ENCODE measurements at regions not wholly inside any gene's neighbourhood (a gene's known extent, or its start where the extent isn't known, plus 50 kb on each side); places are given as distances from the start of the nearest gene placed in this dataset.
A peak's percentile ranks its signal among the peaks of the same experiment; 100 is the strongest.

- H3K4me1 ChIP-seq (ENCODE audit: control insufficient read depth in 1 of 2, insufficient read depth in 2 of 2, low read length in 2 of 2) = peaks cover 0 to 2% of the 10 kb centered on the region in 2 experiments
- H3K27me3 ChIP-seq (ENCODE audit: insufficient read depth, low read length) = peaks cover 2% of the 10 kb centered on the region
- no peak for DNase-seq
- H3K79me2 ChIP-seq (ENCODE audit: control insufficient read depth, insufficient read depth, low read length, poor library complexity) = no peaks in the 10 kb centered on the region
- H3K23ac ChIP-seq (ENCODE audit: low read length) = no peak overlapping the region
- H4K91ac ChIP-seq (ENCODE audit: low read depth, low read length) = no peak overlapping the region
- no peak overlapping the region for H3K18ac ChIP-seq (ENCODE audit: low read length)
- H3K4ac ChIP-seq (ENCODE audit: low read depth, low read length) = no peak overlapping the region
- H2AFZ ChIP-seq (ENCODE audit: insufficient read depth, low read length, poor library complexity) = no peak overlapping the region
- no peak overlapping the region for H2BK120ac ChIP-seq (ENCODE audit: insufficient read depth, low read length, poor library complexity)
- H4K12ac ChIP-seq (ENCODE audit: low read depth, low read length) = no peak overlapping the region
- H3K4me3 ChIP-seq (ENCODE audit: low read depth, low read length) = no peak overlapping the region
- H2AK5ac ChIP-seq (ENCODE audit: low read length) = no peak overlapping the region
- WGBS (ENCODE audit: extremely low coverage, insufficient coverage, insufficient read length) = no CpG with 5 or more reads among the region's 11 CpGs
- H2BK12ac ChIP-seq (ENCODE audit: low read length) = no peak overlapping the region
- H3K9ac ChIP-seq (ENCODE audit: low read length) = no peak overlapping the region
- no peaks in the 10 kb centered on the region for H3K36me3 ChIP-seq (ENCODE audit: control insufficient read depth in 1 of 2, insufficient read depth in 2 of 2, low read length in 2 of 2)
- H2BK5ac ChIP-seq (ENCODE audit: low read depth, low read length, poor library complexity) = no peak overlapping the region
- H3K4me2 ChIP-seq (ENCODE audit: low read length) = no peak overlapping the region
- H3K9me3 ChIP-seq (ENCODE audit: insufficient read depth, low read depth, low read length) = no peaks in the 10 kb centered on the region
- H3K79me1 ChIP-seq (ENCODE audit: low read length) = no peaks in the 10 kb centered on the region
- H3K27ac ChIP-seq (ENCODE audit: low read depth, low read length) = no peak overlapping the region
- H4K8ac ChIP-seq (ENCODE audit: low read depth, low read length) = no peak overlapping the region
- no peak overlapping the region for H3K14ac ChIP-seq (ENCODE audit: low read length)
These were observed 107.7 kb upstream of the FAM20C start for GRCh38 chr7:84633-85020.

- H3K27ac ChIP-seq (ENCODE audit: low read depth, low read length) = no peak overlapping the region
- no peak overlapping the region for H4K12ac ChIP-seq (ENCODE audit: low read depth, low read length)
- H3K14ac ChIP-seq (ENCODE audit: low read length) = no peak overlapping the region
- H3K27me3 ChIP-seq (ENCODE audit: insufficient read depth, low read length) = peaks cover 2% of the 10 kb centered on the region
- H3K4ac ChIP-seq (ENCODE audit: low read depth, low read length) = no peak overlapping the region
- peaks cover 0 to 2% of the 10 kb centered on the region in 2 experiments for H3K4me1 ChIP-seq (ENCODE audit: control insufficient read depth in 1 of 2, insufficient read depth in 2 of 2, low read length in 2 of 2)
- H3K18ac ChIP-seq (ENCODE audit: low read length) = no peak overlapping the region
- no peak overlapping the region for H4K91ac ChIP-seq (ENCODE audit: low read depth, low read length)
- no peak overlapping the region for H3K9ac ChIP-seq (ENCODE audit: low read length)
- DNase-seq = peak in 1 of 2 donors; percentile 44
- H3K23ac ChIP-seq (ENCODE audit: low read length) = no peak overlapping the region
- no peaks in the 10 kb centered on the region for H3K36me3 ChIP-seq (ENCODE audit: control insufficient read depth in 1 of 2, insufficient read depth in 2 of 2, low read length in 2 of 2)
- H2AK5ac ChIP-seq (ENCODE audit: low read length) = no peak overlapping the region
- H2BK120ac ChIP-seq (ENCODE audit: insufficient read depth, low read length, poor library complexity) = no peak overlapping the region
- H3K4me3 ChIP-seq (ENCODE audit: low read depth, low read length) = no peak overlapping the region
- no peak overlapping the region for H3K4me2 ChIP-seq (ENCODE audit: low read length)
- H2AFZ ChIP-seq (ENCODE audit: insufficient read depth, low read length, poor library complexity) = no peak overlapping the region
- H3K79me1 ChIP-seq (ENCODE audit: low read length) = no peaks in the 10 kb centered on the region
- H2BK5ac ChIP-seq (ENCODE audit: low read depth, low read length, poor library complexity) = no peak overlapping the region
- H3K79me2 ChIP-seq (ENCODE audit: control insufficient read depth, insufficient read depth, low read length, poor library complexity) = no peaks in the 10 kb centered on the region
- H4K8ac ChIP-seq (ENCODE audit: low read depth, low read length) = no peak overlapping the region
- no CpG with 5 or more reads among the region's 19 CpGs for WGBS (ENCODE audit: extremely low coverage, insufficient coverage, insufficient read length)
- H3K9me3 ChIP-seq (ENCODE audit: insufficient read depth, low read depth, low read length) = no peaks in the 10 kb centered on the region
- H2BK12ac ChIP-seq (ENCODE audit: low read length) = no peak overlapping the region
These were observed 107.1 kb upstream of the FAM20C start for GRCh38 chr7:85074-85882.

DNA sequence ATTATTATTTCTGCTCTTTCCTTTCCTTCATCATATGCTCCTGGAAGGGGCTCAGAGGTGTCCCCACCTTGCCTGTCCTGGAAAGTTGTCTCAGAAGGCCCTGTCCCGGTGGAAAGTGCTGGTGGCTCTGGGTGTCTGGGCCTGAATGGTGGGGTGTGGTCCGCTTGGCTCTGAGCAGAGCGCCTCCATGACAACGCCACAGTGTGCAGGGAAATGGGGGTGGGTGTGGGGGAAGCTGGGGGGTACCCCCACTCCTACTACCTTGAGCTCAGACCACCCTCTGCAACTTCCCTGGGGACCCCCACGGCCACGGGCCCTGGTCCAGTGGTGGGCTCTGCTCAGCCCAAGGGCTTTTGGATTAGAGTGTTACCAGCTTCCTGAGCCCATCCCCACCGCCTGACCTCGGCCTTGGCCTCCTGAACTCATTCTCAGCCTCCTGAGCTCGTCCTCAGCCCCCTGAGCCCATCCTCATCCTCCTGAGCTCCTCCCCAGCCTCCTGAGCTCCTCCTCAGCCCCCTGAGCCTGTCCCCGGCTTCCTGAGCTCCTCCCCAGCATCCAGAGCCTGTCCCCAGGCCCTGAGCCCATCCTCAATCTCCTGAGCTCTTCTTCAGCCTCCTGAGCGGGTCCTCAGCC, 106.4 kb upstream of the FAM20C start:
- Histone ChIP-seq H3K4me3 (ENCODE audit: low read depth, low read length) (no peak overlapping the region), H3K9me3 (ENCODE audit: insufficient read depth, low read depth, low read length) (no peaks in the 10 kb centered on the region), H3K18ac (ENCODE audit: low read length) (no peak overlapping the region), H3K4me1 (ENCODE audit: control insufficient read depth in 1 of 2, insufficient read depth in 2 of 2, low read length in 2 of 2) (peaks cover 0 to 2% of the 10 kb centered on the region in 2 experiments), H2BK12ac (ENCODE audit: low read length) (no peak overlapping the region), H4K91ac (ENCODE audit: low read depth, low read length) (no peak overlapping the region), H3K23ac (ENCODE audit: low read length) (no peak overlapping the region), H3K79me2 (ENCODE audit: control insufficient read depth, insufficient read depth, low read length, poor library complexity) (no peaks in the 10 kb centered on the region), H3K4me2 (ENCODE audit: low read length) (no peak overlapping the region), H3K36me3 (ENCODE audit: control insufficient read depth in 1 of 2, insufficient read depth in 2 of 2, low read length in 2 of 2) (no peaks in the 10 kb centered on the region), H2BK5ac (ENCODE audit: low read depth, low read length, poor library complexity) (no peak overlapping the region), H3K9ac (ENCODE audit: low read length) (no peak overlapping the region), H2AFZ (ENCODE audit: insufficient read depth, low read length, poor library complexity) (no peak overlapping the region), H2BK120ac (ENCODE audit: insufficient read depth, low read length, poor library complexity) (no peak overlapping the region), H3K27ac (ENCODE audit: low read depth, low read length) (no peak overlapping the region), H4K8ac (ENCODE audit: low read depth, low read length) (no peak overlapping the region), H4K12ac (ENCODE audit: low read depth, low read length) (no peak overlapping the region), H3K79me1 (ENCODE audit: low read length) (no peaks in the 10 kb centered on the region), H3K27me3 (ENCODE audit: insufficient read depth, low read length) (peaks cover 2% of the 10 kb centered on the region), H3K14ac (ENCODE audit: low read length) (no peak overlapping the region), H2AK5ac (ENCODE audit: low read length) (no peak overlapping the region), H3K4ac (ENCODE audit: low read depth, low read length) (no peak overlapping the region)
- DNase-seq = no peak
- no CpG with 5 or more reads among the region's 11 CpGs for WGBS (ENCODE audit: extremely low coverage, insufficient coverage, insufficient read length)

DNA sequence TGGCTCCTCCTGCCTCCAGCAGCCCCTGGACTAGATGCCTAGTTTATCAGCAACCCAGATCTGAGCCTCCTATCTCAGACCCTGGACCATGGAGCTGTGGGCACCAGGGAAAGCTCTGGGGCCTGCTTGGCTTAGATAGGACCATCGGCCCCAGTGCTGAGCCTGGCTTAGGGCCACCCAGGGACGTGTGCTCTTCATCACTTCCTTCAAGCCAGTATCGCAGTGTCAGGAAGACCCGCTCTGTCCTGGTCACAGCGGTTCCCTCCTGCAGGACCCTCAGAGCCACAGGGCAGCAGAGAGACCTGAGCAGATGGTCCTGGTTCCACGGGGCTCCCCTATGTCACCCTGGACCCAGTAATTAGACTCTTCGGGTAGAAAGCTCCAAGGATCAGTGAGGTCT, 105.7 kb upstream of the FAM20C start:
- no peak for DNase-seq
- Histone ChIP-seq H3K9ac (ENCODE audit: low read length) (no peak overlapping the region), H3K4ac (ENCODE audit: low read depth, low read length) (no peak overlapping the region)

More for the DNA sequence above, 105.7 kb upstream of the FAM20C start:
- Histone ChIP-seq H3K4me3 (ENCODE audit: low read depth, low read length) (no peak overlapping the region), H2AFZ (ENCODE audit: insufficient read depth, low read length, poor library complexity) (no peak overlapping the region), H3K79me2 (ENCODE audit: control insufficient read depth, insufficient read depth, low read length, poor library complexity) (no peaks in the 10 kb centered on the region), H3K36me3 (ENCODE audit: control insufficient read depth in 1 of 2, insufficient read depth in 2 of 2, low read length in 2 of 2) (no peaks in the 10 kb centered on the region), H3K4me1 (ENCODE audit: control insufficient read depth in 1 of 2, insufficient read depth in 2 of 2, low read length in 2 of 2) (peaks cover 0 to 2% of the 10 kb centered on the region in 2 experiments), H3K14ac (ENCODE audit: low read length) (no peak overlapping the region), H3K27ac (ENCODE audit: low read depth, low read length) (no peak overlapping the region), H3K4me2 (ENCODE audit: low read length) (no peak overlapping the region), H3K9me3 (ENCODE audit: insufficient read depth, low read depth, low read length) (no peaks in the 10 kb centered on the region), H2BK5ac (ENCODE audit: low read depth, low read length, poor library complexity) (no peak overlapping the region), H3K23ac (ENCODE audit: low read length) (no peak overlapping the region), H4K8ac (ENCODE audit: low read depth, low read length) (no peak overlapping the region), H2BK12ac (ENCODE audit: low read length) (no peak overlapping the region), H3K79me1 (ENCODE audit: low read length) (no peaks in the 10 kb centered on the region), H2BK120ac (ENCODE audit: insufficient read depth, low read length, poor library complexity) (no peak overlapping the region), H3K27me3 (ENCODE audit: insufficient read depth, low read length) (peaks cover under 1% of the 10 kb centered on the region), H2AK5ac (ENCODE audit: low read length) (no peak overlapping the region), H3K18ac (ENCODE audit: low read length) (no peak overlapping the region), H4K12ac (ENCODE audit: low read depth, low read length) (no peak overlapping the region), H4K91ac (ENCODE audit: low read depth, low read length) (no peak overlapping the region)
- WGBS (ENCODE audit: extremely low coverage, insufficient coverage, insufficient read length) = no CpG with 5 or more reads among the region's 7 CpGs

Data from trophoblast cell (in vitro differentiated cells and primary cell).